IMR-90 (cell line): ENCODE measurements at regions not wholly inside any gene's neighbourhood (a gene's known extent, or its start where the extent isn't known, plus 50 kb on each side); places are given as distances from the start of the nearest gene placed in this dataset.

Source experiments
- ATAC-seq: fragments of 200-7000 bp; cut with Tn5 transposase; 2 replicates; pipeline ENCODE4 v1.9.1; 2020; ENCODE audit warnings: low read depth, mild to moderate bottlenecking, moderate library complexity
- BruUV-seq: library from RNA; stranded (reverse); fragments of 400-500 nt; replicated peaks from 2 replicates; lab custom pipeline; 2021; lab: Mats Ljungman, UMichigan
- CTCF ChIA-PET: fragments of 300-600 bp; formaldehyde crosslinking; extraction: SDS; loops from one replicate; lab custom pipeline; 2021; ENCODE audit warnings: antibody characterized with exemption; lab: Yijun Ruan, JAX
- POLR2A ChIA-PET: fragments of 300-600 bp; sonication (Branson Sonifier 250); formaldehyde crosslinking; loops from one replicate; lab custom pipeline; 2022; ENCODE audit warnings: antibody characterized with exemption; ENCODE audit not compliant: unreplicated experiment; lab: Charles Lee
- DNase-seq: peaks from one replicate; pipeline ENCODE4 v3.0.0; 2013
- H2AFZ ChIP-seq: replicated peaks from 2 replicates; pipeline ENCODE3; 2013; ENCODE audit warnings: low read length, mild to moderate bottlenecking; ENCODE audit not compliant: poor library complexity
- H2AK5ac ChIP-seq: 2 replicates; pipeline ENCODE4 v1.6.1; 2013; ENCODE audit warnings: low read depth, low read length, inconsistent platforms
- H2AK9ac ChIP-seq: replicated peaks from 2 replicates; pipeline ENCODE3; 2013; ENCODE audit warnings: mild to moderate bottlenecking, low read depth, low read length, moderate library complexity; ENCODE audit not compliant: poor library complexity
- H2BK120ac ChIP-seq: 2 replicates; pipeline ENCODE4 v1.6.1; 2013; ENCODE audit warnings: low read depth, low read length, inconsistent platforms
- H2BK15ac ChIP-seq: 3 replicates; pipeline ENCODE4 v1.6.1; 2013; ENCODE audit warnings: low read depth, low read length, inconsistent platforms
- H2BK20ac ChIP-seq: 2 replicates; pipeline ENCODE4 v1.6.1; 2013; ENCODE audit warnings: low read depth, mild to moderate bottlenecking, inconsistent platforms, low read length, moderate library complexity
- H2BK5ac ChIP-seq: 2 replicates; pipeline ENCODE4 v1.6.1; 2013; ENCODE audit warnings: mild to moderate bottlenecking, low read depth, low read length, inconsistent platforms; ENCODE audit not compliant: poor library complexity, severe bottlenecking
- H3K14ac ChIP-seq: replicated peaks from 2 replicates; pipeline ENCODE4 v1.6.1; 2013; ENCODE audit warnings: low read depth, low read length, inconsistent platforms
- H3K18ac ChIP-seq: 2 replicates; pipeline ENCODE4 v1.6.1; 2013; ENCODE audit warnings: low read depth, low read length, control low read depth
- H3K23ac ChIP-seq: 2 replicates; pipeline ENCODE4 v1.6.1; 2013; ENCODE audit warnings: low read depth, low read length, inconsistent platforms
- H3K27ac ChIP-seq: 2 replicates; pipeline ENCODE4 v1.5.1; 2013; ENCODE audit warnings: mild to moderate bottlenecking, control low read depth, low read length; ENCODE audit not compliant: insufficient read depth
- H3K27me3 ChIP-seq: 2 replicates; pipeline ENCODE4 v1.6.1; 2013; ENCODE audit warnings: low read length; ENCODE audit not compliant: control insufficient read depth, insufficient read depth
- H3K36me3 ChIP-seq: 2 replicates; pipeline ENCODE4 v1.6.1; 2013; ENCODE audit warnings: low read length, mixed read lengths; ENCODE audit not compliant: control insufficient read depth, insufficient read depth
- H3K4ac ChIP-seq: 2 replicates; pipeline ENCODE4 v1.6.1; 2013; ENCODE audit warnings: low read depth, low read length, inconsistent platforms
- H3K4me1 ChIP-seq: 2 replicates; pipeline ENCODE4 v1.6.1; 2013; ENCODE audit warnings: low read length, mixed read lengths; ENCODE audit not compliant: control insufficient read depth, insufficient read depth
- H3K4me2 ChIP-seq: 2 replicates; pipeline ENCODE4 v1.6.1; 2013; ENCODE audit warnings: low read depth, mild to moderate bottlenecking, control low read depth, low read length, moderate library complexity
- H3K4me3 ChIP-seq: 2 replicates; pipeline ENCODE4 v1.5.1; 2013; ENCODE audit warnings: low read depth, mild to moderate bottlenecking, control low read depth, low read length, moderate library complexity; ENCODE audit not compliant: insufficient read depth
- H3K56ac ChIP-seq: 2 replicates; pipeline ENCODE4 v1.6.1; 2013; ENCODE audit warnings: low read length, inconsistent platforms; ENCODE audit not compliant: insufficient read depth; ENCODE audit errors: extremely low read depth
- H3K79me1 ChIP-seq, 2 experiments: 2 replicates each; pipeline ENCODE4 v1.6.1; 2013; ENCODE audit warnings: low read length in 2 of 2, inconsistent platforms in 1 of 2, low read depth in 1 of 2
- H3K9ac ChIP-seq: 2 replicates; pipeline ENCODE4 v1.6.1; 2013; ENCODE audit warnings: low read depth, low read length, control low read depth
- H3K9me1 ChIP-seq: 2 replicates; pipeline ENCODE4 v1.6.1; 2013; ENCODE audit warnings: low read length, inconsistent platforms; ENCODE audit not compliant: insufficient read depth
- H3K9me3 ChIP-seq: 2 replicates; pipeline ENCODE4 v1.6.1; 2013; ENCODE audit warnings: low read length; ENCODE audit not compliant: control insufficient read depth, insufficient read depth
- H4K20me1 ChIP-seq: 2 replicates; pipeline ENCODE4 v1.6.1; 2013; ENCODE audit warnings: low read length, inconsistent platforms; ENCODE audit not compliant: insufficient read depth
- H4K5ac ChIP-seq: 2 replicates; pipeline ENCODE4 v1.6.1; 2013; ENCODE audit warnings: mild to moderate bottlenecking, low read depth, low read length, control low read depth
- H4K8ac ChIP-seq, 2 experiments: 2 replicates each; pipeline ENCODE4 v1.6.1; 2013; ENCODE audit warnings: low read depth in 2 of 2, low read length in 2 of 2, control low read depth in 1 of 2, inconsistent platforms in 1 of 2
- H4K91ac ChIP-seq: 2 replicates; pipeline ENCODE4 v1.6.1; 2013; ENCODE audit warnings: low read depth, low read length, inconsistent platforms; ENCODE audit not compliant: insufficient read depth
- CHD1 ChIP-seq: IDR thresholded peaks from 2 replicates; pipeline ENCODE4 v1.6.1; 2012; ENCODE audit warnings: low read depth, low read length, improper control_type of control experiment
- POLR2A ChIP-seq: IDR thresholded peaks from 2 replicates; pipeline ENCODE4 v1.6.1; 2012; ENCODE audit warnings: mild to moderate bottlenecking, low read depth, low read length
- WGBS, 2 experiments: methylation state at CpG; one replicate each; pipeline versions ENCODE4 v1.1.5 to v1.1.7; 2013; ENCODE audit warnings: missing lambda C conversion rate in 2 of 2; ENCODE audit not compliant: insufficient read length in 1 of 2; ENCODE audit errors: extremely low coverage in 2 of 2; 5-methylcytosine and 5-hydroxymethylcytosine counted together
- dilution Hi-C: fragments of 300-500 bp; cut with HindIII; formaldehyde crosslinking; loops from one replicate; pipeline ENCODE4 v1.14.3; 2018; ENCODE audit warnings: low sequenced_read_pairs; ENCODE audit not compliant: unreplicated experiment
- in situ Hi-C: fragments of 300-500 bp; cut with MboI; formaldehyde crosslinking; loops from 3 replicates; pipeline ENCODE4 v1.14.3; 2019; ENCODE audit warnings: low sequenced_read_pairs, inconsistent platforms, mixed read lengths
- intact Hi-C: fragments of 100-400 bp; cut with micrococcal nuclease; formaldehyde crosslinking; loops from 2 replicates; pipeline ENCODE4 v1.10.0; 2022

- H2AK5ac ChIP-seq, result no peak overlapping the region
- ChIA-PET POLR2A (no interaction called here), CTCF (no interaction called here)
- H4K8ac ChIP-seq, result no peak overlapping the region
- H3K27ac ChIP-seq, result no peak overlapping the region
- no peak overlapping the region for H3K14ac ChIP-seq
- WGBS, 2 experiments, result 83% methylated on average over 1 of the region's 1 CpG; no CpG with 5 or more reads in 1 of the 2 experiments
- H3K27me3 ChIP-seq, result 0 out of 2 replicates have a peak, but pooled peaks cover 2% of the 10 kb centered on the region
- dilution Hi-C loops, result no loop called here
- H4K5ac ChIP-seq, result no peak overlapping the region
- DNase-seq (no peak), ATAC-seq (no peak)
- intact Hi-C loops, result no loop called here
- H2AFZ ChIP-seq, result no peak overlapping the region
- no peak overlapping the region for H4K91ac ChIP-seq
- no peak overlapping the region for H3K4me2 ChIP-seq
- H2BK15ac ChIP-seq, result no peak overlapping the region
- no TSS peak for BruUV-seq
- H3K36me3 ChIP-seq, result no peaks in the 10 kb centered on the region
- in situ Hi-C loops, result no loop called here
- H3K79me1 ChIP-seq, result no peaks in the 10 kb centered on the region
- H2BK5ac ChIP-seq, result no peak overlapping the region
- H3K9me3 ChIP-seq, result no peaks in the 10 kb centered on the region
- H2BK120ac ChIP-seq, result no peak overlapping the region
- no peak overlapping the region for H3K18ac ChIP-seq
- no peaks in the 10 kb centered on the region for H4K20me1 ChIP-seq
- H2AK9ac ChIP-seq, result no peak overlapping the region
- H3K4me3 ChIP-seq, result no peak overlapping the region
- TF ChIP-seq CHD1 (no peak), POLR2A (no peak)
- H3K23ac ChIP-seq, result no peak overlapping the region
- no peak overlapping the region; the same call in 1 of the 2 replicates for H2BK20ac ChIP-seq
- H3K56ac ChIP-seq, result no peak overlapping the region
- no peak overlapping the region for H3K4ac ChIP-seq
- 0 out of 2 replicates have a peak, but pooled peaks cover 4% of the 10 kb centered on the region for H3K9me1 ChIP-seq
- no peak overlapping the region for H3K9ac ChIP-seq
- H3K4me1 ChIP-seq, result peaks cover 7% of the 10 kb centered on the region
These were observed 124.5 kb downstream of the BAMBI start for GRCh38 chr10:28801869-28802268.
